K562 (cell line): ENCODE measurements at regions not wholly inside any gene's neighbourhood (a gene's known extent, or its start where the extent isn't known, plus 50 kb on each side); places are given as distances from the start of the nearest gene placed in this dataset.

ENCODE experiments used
- ATAC-seq: fragments of 200-7000 bp; cut with Tn5 transposase; 3 replicates; pipeline ENCODE4 v1.9.1; 2020; ENCODE audit warnings: moderate library complexity
- BruUV-seq: library from RNA; stranded (reverse); fragments of 400-500 nt; replicated peaks from 2 replicates; lab custom pipeline; 2021; lab: Mats Ljungman, UMichigan
- CTCF ChIA-PET: fragments of 300-600 bp; formaldehyde crosslinking; extraction: SDS; loops from one replicate; lab custom pipeline; 2021; ENCODE audit warnings: low intra/inter-chr PET ratio; lab: Yijun Ruan, JAX
- POLR2A ChIA-PET: fragments of 300-600, 350-650 bp; sonication (Branson Sonifier 250); formaldehyde crosslinking; extraction: SDS; loops from one replicate; lab custom pipeline; 2021; ENCODE audit warnings: antibody characterized with exemption, inconsistent platforms; lab: Yijun Ruan, JAX
- DNase-seq, 4 experiments: peaks; one replicate each; pipeline versions ENCODE4 v3.0.0 to v3.0.0-alpha.2; 2011 to 2018; ENCODE audit warnings: low spot score in 3 of 4, mixed read lengths in 3 of 4; ENCODE audit errors: extremely low read depth in 1 of 4
- FAIRE-seq: peaks from 2 replicates; lab custom pipeline; 2011; peaks lifted over from hg19 to GRCh38; lab: Jason Lieb, UNC
- H2AFZ ChIP-seq: 2 replicates; pipeline ENCODE4 v1.6.0; 2011; ENCODE audit warnings: low read depth, low read length, control low read depth, inconsistent platforms
- H3K27ac ChIP-seq: fragments of 200-600 bp; 3 replicates; pipeline ENCODE4 v1.8.0; 2011; ENCODE audit warnings: low read depth, mild to moderate bottlenecking, control low read depth, inconsistent platforms, low read length, moderate library complexity, mixed read lengths; ENCODE audit errors: extremely low read depth
- H3K27me3 ChIP-seq, 2 experiments: fragments of 300-600 bp in 1 of 2; 2 replicates in 1 of 2; 3 replicates in 1 of 2; pipeline versions ENCODE4 v1.6.0 to v1.8.0; 2011; ENCODE audit warnings: inconsistent platforms in 2 of 2, low read length in 2 of 2, mild to moderate bottlenecking in 1 of 2, mixed read lengths in 1 of 2, moderate library complexity in 1 of 2; ENCODE audit not compliant: control insufficient read depth in 2 of 2, insufficient read depth in 2 of 2
- H3K36me3 ChIP-seq: fragments of 300-600 bp; 3 replicates; pipeline ENCODE4 v1.8.0; 2011; ENCODE audit warnings: mild to moderate bottlenecking, low read length, inconsistent platforms; ENCODE audit not compliant: control insufficient read depth, insufficient read depth
- H3K4me1 ChIP-seq, 2 experiments: fragments of 200-600 bp in 1 of 2; replicated peaks in 1 of 2; 2 replicates in 1 of 2; 3 replicates in 1 of 2; pipeline versions ENCODE4 v1.5.1 to v1.8.0; 2011; ENCODE audit warnings: inconsistent platforms in 2 of 2, low read length in 2 of 2, mild to moderate bottlenecking in 1 of 2, mixed read lengths in 1 of 2, moderate library complexity in 1 of 2; ENCODE audit not compliant: control insufficient read depth in 2 of 2, insufficient read depth in 2 of 2
- H3K4me2 ChIP-seq: 2 replicates; pipeline ENCODE4 v1.6.1; 2011; ENCODE audit warnings: low read length, control low read depth, inconsistent platforms, mixed read lengths; ENCODE audit not compliant: insufficient read depth
- H3K4me3 ChIP-seq: fragments of 200-600 bp; sonication (generic), shearing (Covaris generic); 2 replicates; pipeline ENCODE4 v1.5.1; 2016; ENCODE audit warnings: control low read depth, inconsistent platforms
- H3K79me2 ChIP-seq: fragments of 200-600 bp; 3 replicates; pipeline ENCODE4 v1.8.0; 2011; ENCODE audit warnings: low read length, inconsistent platforms; ENCODE audit not compliant: control insufficient read depth, insufficient read depth
- H3K9ac ChIP-seq, 2 experiments: 2 replicates each; pipeline versions ENCODE4 v1.6.0 to v1.6.1; 2011; ENCODE audit warnings: low read depth in 2 of 2, low read length in 2 of 2, control low read depth in 1 of 2, inconsistent platforms in 1 of 2, mild to moderate bottlenecking in 1 of 2, mixed read lengths in 1 of 2; ENCODE audit not compliant: insufficient read depth in 1 of 2
- H3K9me1 ChIP-seq: one replicate; pipeline ENCODE4 v1.6.0; 2011; ENCODE audit warnings: inconsistent platforms, mild to moderate bottlenecking, low read length, moderate library complexity; ENCODE audit not compliant: control insufficient read depth, insufficient read depth
- H3K9me3 ChIP-seq: replicated peaks from 2 replicates; pipeline ENCODE4 v1.5.1; 2011; ENCODE audit warnings: low read depth, low read length, inconsistent platforms; ENCODE audit not compliant: control insufficient read depth, insufficient read depth
- H4K20me1 ChIP-seq: replicated peaks from 2 replicates; pipeline ENCODE4 v1.6.1; 2011; ENCODE audit warnings: low read length, inconsistent platforms, mixed read lengths; ENCODE audit not compliant: control insufficient read depth, insufficient read depth
- ARHGAP35 ChIP-seq: fragments of 450-650 bp; IDR thresholded peaks from 2 replicates; pipeline ENCODE4 v1.6.1; 2018; ENCODE audit not compliant: partially characterized antibody
- CCNT2 ChIP-seq: IDR thresholded peaks from 2 replicates; pipeline ENCODE4 v1.6.1; 2011; ENCODE audit warnings: borderline replicate concordance, low read depth, mild to moderate bottlenecking, moderate library complexity, mixed read lengths, low read length; ENCODE audit not compliant: insufficient read length; ENCODE audit errors: extremely low read depth
- FOXJ3 ChIP-seq: sonication (generic); formaldehyde crosslinking; IDR thresholded peaks from 2 replicates; pipeline ENCODE4 v1.4.0; 2020; ENCODE audit warnings: mild to moderate bottlenecking, missing genetic modification reagents
- HLTF ChIP-seq: fragments of 450-650 bp; IDR thresholded peaks from 2 replicates; pipeline ENCODE4 v1.6.1; 2016
- PHB ChIP-seq: fragments of 250-450 bp; sonication (Bioruptor Pico); IDR thresholded peaks from 2 replicates; pipeline ENCODE4 v1.5.0; 2021
- SNRNP70 ChIP-seq: fragments of 200-400 bp; formaldehyde crosslinking; optimal IDR thresholded peaks from 2 replicates; pipeline ENCODE3; 2017; ENCODE audit warnings: low read depth, low read length
- TAF7 ChIP-seq: fragments of 450-650 bp; IDR thresholded peaks from 2 replicates; pipeline ENCODE4 v1.6.1; 2016; ENCODE audit warnings: missing genetic modification characterization, missing compliant biosample characterization
- ZBTB7A ChIP-seq: IDR thresholded peaks from 2 replicates; pipeline ENCODE4 v1.6.1; 2011; ENCODE audit warnings: low read depth, mild to moderate bottlenecking, low read length, moderate library complexity, borderline replicate concordance; ENCODE audit not compliant: control insufficient read depth
- ZNF253 ChIP-seq: fragments of 250-450 bp; sonication (Bioruptor Pico); conservative IDR thresholded peaks from 2 replicates; pipeline ENCODE4 v1.6.1; 2021; ENCODE audit warnings: mild to moderate bottlenecking
- ZNF717 ChIP-seq: fragments of 250-450 bp; sonication (Bioruptor Pico); IDR thresholded peaks from 2 replicates; pipeline ENCODE4 v1.5.0; 2021
- WGBS: fragments of 100-300 bp; shearing (Covaris generic); methylation state at CpG from one replicate; pipeline ENCODE4 v1.1.6; 2016; ENCODE audit warnings: low coverage, mixed read lengths; ENCODE audit not compliant: insufficient coverage; ENCODE audit errors: missing lambda C conversion rate; 5-methylcytosine and 5-hydroxymethylcytosine counted together
- in situ Hi-C: fragments of 300-500 bp; cut with MboI; formaldehyde crosslinking; loops from 4 replicates; pipeline ENCODE4 v1.15.0; 2018; ENCODE audit warnings: inconsistent platforms, mixed read lengths
- intact Hi-C: fragments of 100-400 bp; cut with micrococcal nuclease; formaldehyde crosslinking; loops from 2 replicates; pipeline ENCODE4 v1.14.2; 2022
- TF ChIP-seq, protein P1 (sequence below): fragments of 450-650 bp; formaldehyde crosslinking; IDR thresholded peaks from 2 replicates; pipeline ENCODE4 v1.4.0; 2022; ENCODE audit warnings: mild to moderate bottlenecking, moderate library complexity

DNA sequence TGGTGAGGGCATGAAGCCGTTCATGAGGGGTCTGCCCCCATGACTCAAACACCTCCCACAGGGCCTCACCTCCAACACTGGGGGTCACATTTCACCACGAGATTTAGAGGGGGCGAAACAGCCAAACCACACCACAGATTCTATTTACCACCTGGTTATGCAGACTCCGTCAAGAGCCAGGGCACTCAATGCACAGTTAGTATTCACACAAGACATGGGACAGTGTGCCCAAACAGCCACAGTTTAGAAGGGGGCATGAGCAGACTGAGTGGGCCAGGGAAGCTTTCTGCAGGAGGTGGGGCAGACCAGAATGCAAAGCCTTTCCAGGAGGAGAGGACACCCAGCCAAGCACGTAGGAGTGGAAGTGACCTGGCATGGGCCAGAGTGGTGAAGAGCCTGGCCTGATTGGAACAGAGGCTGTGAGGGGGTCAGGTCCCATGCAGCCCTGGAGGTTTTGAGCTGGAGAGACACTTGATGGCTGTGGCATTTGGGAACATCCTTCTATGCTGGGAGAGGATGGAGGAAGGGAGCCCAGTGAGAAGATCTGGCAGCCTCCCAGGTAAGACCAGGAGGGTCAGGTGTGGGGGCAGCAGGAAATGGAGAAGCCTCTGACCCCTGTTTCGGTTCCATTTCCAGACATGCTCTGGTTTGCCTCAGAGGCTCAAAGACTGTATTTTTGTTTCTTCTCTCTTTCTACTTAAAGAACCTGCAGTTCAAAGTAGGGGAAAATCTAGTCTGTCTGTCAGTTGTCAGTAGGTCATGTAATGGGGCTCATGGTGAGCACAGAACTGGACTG is 199.1 kb upstream of the NCAM1 start:
- in situ Hi-C loops (no loop called here), intact Hi-C loops (no loop called here)
- no peaks in the 10 kb centered on the region for H3K27me3 ChIP-seq
- BruUV-seq: no TSS peak
- ATAC-seq: no peak
- H3K4me1 ChIP-seq: no peaks in the 10 kb centered on the region
- H2AFZ ChIP-seq: no peak overlapping the region
- H3K36me3 ChIP-seq: no peaks in the 10 kb centered on the region
- no peaks in the 10 kb centered on the region for H3K79me2 ChIP-seq
- H3K27ac ChIP-seq: no peak overlapping the region
- no peak for FAIRE-seq
- no peaks in the 10 kb centered on the region for H3K9me3 ChIP-seq
- CTCF ChIA-PET: no interaction called here
- POLR2A ChIA-PET: no interaction called here
- DNase-seq: no peak
- no peak overlapping the region for H3K9ac ChIP-seq
- TF ChIP-seq FOXJ3 (CRISPR knock-in tag): no peak
- TF ChIP-seq PHB: no peak
- TF ChIP-seq ZNF253 (CRISPR knock-in tag): no peak
- TF ChIP-seq SNRNP70: no peak
- TF ChIP-seq, protein P1, sequence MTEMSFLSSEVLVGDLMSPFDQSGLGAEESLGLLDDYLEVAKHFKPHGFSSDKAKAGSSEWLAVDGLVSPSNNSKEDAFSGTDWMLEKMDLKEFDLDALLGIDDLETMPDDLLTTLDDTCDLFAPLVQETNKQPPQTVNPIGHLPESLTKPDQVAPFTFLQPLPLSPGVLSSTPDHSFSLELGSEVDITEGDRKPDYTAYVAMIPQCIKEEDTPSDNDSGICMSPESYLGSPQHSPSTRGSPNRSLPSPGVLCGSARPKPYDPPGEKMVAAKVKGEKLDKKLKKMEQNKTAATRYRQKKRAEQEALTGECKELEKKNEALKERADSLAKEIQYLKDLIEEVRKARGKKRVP (CRISPR knock-in tag): no peak
- no peak for TF ChIP-seq CCNT2
- no peak for TF ChIP-seq ARHGAP35
- no peak for TF ChIP-seq ZBTB7A
- TF ChIP-seq TAF7: no peak
- no peak for TF ChIP-seq ZNF717 (CRISPR knock-in tag)
- no peak for TF ChIP-seq HLTF
- WGBS: 0% methylated on average over 5 of the region's 6 CpGs
- no peaks in the 10 kb centered on the region; the same call in 1 of the 2 replicates for H4K20me1 ChIP-seq
- H3K4me3 ChIP-seq: no peak overlapping the region
- no peaks in the 10 kb centered on the region for H3K9me1 ChIP-seq
- H3K4me2 ChIP-seq: no peak overlapping the region
